Urinary bladder (tissue), 3 donors: ENCODE measurements at regions not wholly inside any gene's neighbourhood (a gene's known extent, or its start where the extent isn't known, plus 50 kb on each side); places are given as distances from the start of the nearest gene placed in this dataset.
"Not testable (repeated sequence)": the region's sequence is repeated elsewhere in the genome, so short reads cannot be mapped to it uniquely, and the experiment has no call there.

Experiments used
- DNase-seq: peaks from one replicate; pipeline ENCODE4 v3.0.0-alpha.2; 2015; ENCODE audit errors: extremely low spot score
- H3K27ac ChIP-seq: one replicate; pipeline ENCODE4 v1.5.1; 2013; ENCODE audit warnings: low read depth, mild to moderate bottlenecking, moderate library complexity
- H3K36me3 ChIP-seq: one replicate; pipeline ENCODE4 v1.6.1; 2013; ENCODE audit warnings: mild to moderate bottlenecking, moderate library complexity; ENCODE audit not compliant: insufficient read depth
- H3K4me1 ChIP-seq: one replicate; pipeline ENCODE4 v1.6.1; 2013; ENCODE audit warnings: mild to moderate bottlenecking, moderate library complexity; ENCODE audit not compliant: insufficient read depth
- H3K4me3 ChIP-seq: one replicate; pipeline ENCODE4 v1.5.1; 2013; ENCODE audit warnings: low read depth, low read length
- WGBS: extraction: QIAGEN DNeasy Blood & Tissue Kit; methylation state at CpG from one replicate; pipeline ENCODE4 v1.1.7; 2013; 5-methylcytosine and 5-hydroxymethylcytosine counted together
- donor health status: healthy with polysubstance abuse.
- donor health status: healthy.

- not testable (repeated sequence) for H3K36me3 ChIP-seq, H3K4me3 ChIP-seq, DNase-seq, H3K4me1 ChIP-seq, H3K27ac ChIP-seq
- WGBS, result 88% methylated on average over 2 of the region's 2 CpGs
These were observed 152.8 kb upstream of the PLGLB1 start for GRCh38 chr2:87174454-87174853.

GRCh38 chr2:87183373-87183772 is 161.7 kb upstream of the PLGLB1 start:
- not testable (repeated sequence) for H3K36me3 ChIP-seq, H3K4me1 ChIP-seq, DNase-seq, H3K4me3 ChIP-seq, H3K27ac ChIP-seq
- no CpG with 5 or more reads among the region's 5 CpGs for whole genome bisulfite sequencing

DNA sequence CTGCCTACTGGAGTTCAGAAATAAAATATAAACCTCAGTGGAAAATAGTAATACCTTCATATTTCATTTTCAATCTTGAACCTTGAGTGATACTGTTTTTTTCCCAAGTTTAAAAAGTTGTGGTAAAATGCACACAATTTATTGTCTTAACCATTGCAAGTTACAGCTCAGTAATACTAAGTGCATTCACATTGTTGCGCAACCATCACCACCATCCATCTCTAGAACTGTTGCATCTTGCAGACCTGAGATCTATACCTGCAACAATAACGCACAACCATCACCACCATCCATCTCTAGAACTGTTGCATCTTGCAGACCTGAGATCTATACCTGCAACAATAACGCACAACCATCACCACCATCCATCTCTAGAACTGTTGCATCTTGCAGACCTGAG is 162.6 kb upstream of the PLGLB1 start:
- WGBS, result over 99% methylated on average over 2 of the region's 3 CpGs
- H3K36me3 ChIP-seq, H3K4me3 ChIP-seq, H3K4me1 ChIP-seq, DNase-seq, H3K27ac ChIP-seq: not testable (repeated sequence)

DNA sequence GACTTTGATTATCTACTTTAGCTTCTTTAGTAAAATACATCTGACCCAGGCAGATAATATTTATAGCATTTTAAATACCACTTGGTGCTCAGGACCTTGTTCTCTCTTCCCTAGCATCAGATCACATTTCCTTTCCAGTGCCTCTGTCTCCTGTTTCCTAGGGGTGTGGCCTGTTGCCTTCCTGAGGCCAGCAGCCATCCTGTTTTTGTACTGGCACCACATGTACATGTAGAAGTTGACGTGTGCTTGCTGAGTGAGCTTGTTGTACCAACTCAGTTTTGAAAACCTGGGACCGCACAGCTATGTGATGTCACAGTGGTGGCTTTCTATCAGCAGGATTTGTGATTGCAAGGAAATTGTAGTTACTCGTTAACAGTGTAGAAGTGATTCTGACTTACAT is 167.6 kb upstream of the PLGLB1 start:
- H3K36me3 ChIP-seq, DNase-seq, H3K4me1 ChIP-seq, H3K27ac ChIP-seq, H3K4me3 ChIP-seq: not testable (repeated sequence)
- WGBS, result 90% methylated on average over 1 of the region's 3 CpGs

DNA sequence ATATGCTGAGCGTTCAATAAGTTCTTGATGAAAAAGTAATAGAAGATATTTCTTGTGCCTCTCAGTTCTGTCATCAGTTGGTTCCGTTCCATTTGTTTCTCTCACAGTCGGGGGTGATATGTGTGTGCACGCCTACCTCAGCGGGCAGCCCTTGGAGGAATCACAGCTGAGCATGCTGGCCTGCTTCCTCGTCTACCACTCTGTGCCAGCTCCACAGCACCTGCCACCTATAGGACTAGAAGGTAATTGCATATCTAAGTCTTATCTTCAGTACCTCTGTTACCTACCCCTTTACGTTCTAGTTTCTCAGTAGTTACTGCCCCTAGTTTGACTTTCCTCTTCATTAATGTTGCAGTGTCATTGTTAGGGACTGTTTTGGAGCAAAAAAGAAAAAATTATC is 171.7 kb upstream of the PLGLB1 start:
- not testable (repeated sequence) for H3K4me3 ChIP-seq, H3K27ac ChIP-seq, H3K36me3 ChIP-seq, H3K4me1 ChIP-seq, DNase-seq
- WGBS, result 62% methylated on average over 2 of the region's 7 CpGs

- 72% methylated on average over 1 of the region's 2 CpGs for WGBS
- not testable (repeated sequence) for H3K4me1 ChIP-seq, H3K27ac ChIP-seq, H3K4me3 ChIP-seq, H3K36me3 ChIP-seq, DNase-seq
These were observed 172.8 kb upstream of the PLGLB1 start for GRCh38 chr2:87194254-87194999.

- H3K4me1 ChIP-seq, H3K27ac ChIP-seq, DNase-seq, H3K36me3 ChIP-seq, H3K4me3 ChIP-seq: not testable (repeated sequence)
- 81% methylated on average over 1 of the region's 3 CpGs for WGBS
These were observed 175.2 kb upstream of the PLGLB1 start for GRCh38 chr2:87196720-87197388.

- H3K27ac ChIP-seq, H3K4me3 ChIP-seq, H3K36me3 ChIP-seq, DNase-seq, H3K4me1 ChIP-seq: not testable (repeated sequence)
- WGBS, result 57% methylated on average over 2 of the region's 2 CpGs
These were observed 176.8 kb upstream of the PLGLB1 start for GRCh38 chr2:87198422-87198821.

GRCh38 chr2:87199228-87199627 is 177.6 kb upstream of the PLGLB1 start:
- DNase-seq, H3K4me3 ChIP-seq, H3K36me3 ChIP-seq, H3K4me1 ChIP-seq, H3K27ac ChIP-seq: not testable (repeated sequence)
- 92% methylated on average over 4 of the region's 9 CpGs for WGBS

- not testable (repeated sequence) for H3K4me3 ChIP-seq, H3K4me1 ChIP-seq
- WGBS, result 93% methylated on average over 4 of the region's 8 CpGs
These were observed 183.0 kb upstream of the PLGLB1 start for GRCh38 chr2:87204569-87205147.

GRCh38 chr2:87212938-87213337 is 191.3 kb upstream of the PLGLB1 start:
- not testable (repeated sequence) for H3K36me3 ChIP-seq, H3K4me3 ChIP-seq, H3K27ac ChIP-seq, H3K4me1 ChIP-seq, DNase-seq
- 82% methylated on average over 2 of the region's 3 CpGs for WGBS

More at GRCh38 chr2:87204569-87205147, 183.0 kb upstream of the PLGLB1 start:
- H3K27ac ChIP-seq, H3K36me3 ChIP-seq, DNase-seq: not testable (repeated sequence)

- H3K36me3 ChIP-seq, H3K4me1 ChIP-seq, H3K27ac ChIP-seq, DNase-seq, H3K4me3 ChIP-seq: not testable (repeated sequence)
- 85% methylated on average over 2 of the region's 4 CpGs for WGBS
These were observed 195.4 kb upstream of the PLGLB1 start for GRCh38 chr2:87217005-87217404.

- not testable (repeated sequence) for H3K36me3 ChIP-seq, H3K27ac ChIP-seq, DNase-seq, H3K4me1 ChIP-seq, H3K4me3 ChIP-seq
- 24% methylated on average over 9 of the region's 21 CpGs for WGBS
These were observed 196.2 kb upstream of the PLGLB1 start for GRCh38 chr2:87217741-87218410.

DNA sequence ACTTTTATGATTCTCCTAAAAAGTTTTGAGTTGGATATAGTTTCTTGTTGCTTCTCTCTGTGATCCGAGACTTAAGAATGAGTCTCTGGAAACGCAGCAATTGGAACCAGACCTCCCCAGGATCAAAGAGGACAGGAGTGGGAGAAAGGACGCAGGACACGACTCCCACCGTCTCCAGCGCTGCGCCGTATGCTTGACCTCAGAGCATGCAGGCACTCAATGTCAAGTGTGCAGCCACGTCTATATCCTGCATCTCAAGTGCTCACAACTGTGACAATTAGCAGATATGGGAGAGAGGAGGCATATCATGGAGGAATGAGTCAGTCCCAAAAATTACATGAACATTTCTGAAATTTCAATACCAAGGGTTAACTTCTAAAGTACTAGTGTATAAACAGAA is 199.0 kb upstream of the PLGLB1 start:
- H3K36me3 ChIP-seq, DNase-seq, H3K4me3 ChIP-seq, H3K4me1 ChIP-seq, H3K27ac ChIP-seq: not testable (repeated sequence)
- 51% methylated on average over 9 of the region's 9 CpGs for WGBS
